HL-60 (cell line): ENCODE measurements at regions not wholly inside any gene's neighbourhood (a gene's known extent, or its start where the extent isn't known, plus 50 kb on each side); places are given as distances from the start of the nearest gene placed in this dataset.
"Not testable (repeated sequence)": the region's sequence is repeated elsewhere in the genome, so short reads cannot be mapped to it uniquely, and the experiment has no call there.

Experiments
- DNase-seq, 2 experiments: peaks; one replicate each; pipeline ENCODE4 v3.0.0-alpha.2; 2010 to 2020; ENCODE audit warnings: low read depth in 1 of 2, low spot score in 1 of 2
- H3K27ac ChIP-seq: fragments of 250-450 bp; sonication (Bioruptor Pico); replicated peaks from 2 replicates; pipeline ENCODE4 v1.5.1; 2020; ENCODE audit warnings: mild to moderate bottlenecking, moderate library complexity
- H3K27me3 ChIP-seq: fragments of 250-450 bp; sonication (Bioruptor Pico); 2 replicates; pipeline ENCODE4 v1.5.1; 2021; ENCODE audit warnings: mild to moderate bottlenecking, moderate library complexity; ENCODE audit not compliant: insufficient read depth, poor library complexity, severe bottlenecking
- H3K4me3 ChIP-seq: replicated peaks from 2 replicates; pipeline ENCODE4 v1.5.1; 2011; ENCODE audit warnings: mild to moderate bottlenecking, control low read depth, low read length; ENCODE audit not compliant: insufficient read depth
- CTCF ChIP-seq: IDR thresholded peaks from one replicate; pipeline ENCODE4 v1.5.1; 2011; ENCODE audit warnings: low read length, control low read depth, inconsistent platforms; ENCODE audit not compliant: insufficient read depth
- GABPA ChIP-seq: IDR thresholded peaks from 2 replicates; pipeline ENCODE4 v1.6.1; 2012; ENCODE audit warnings: low read depth
- POLR2AphosphoS5 ChIP-seq: IDR thresholded peaks from 2 replicates; pipeline ENCODE4 v1.6.1; 2012; ENCODE audit warnings: low read depth
- REST ChIP-seq: IDR thresholded peaks from 2 replicates; pipeline ENCODE4 v1.6.1; 2012; ENCODE audit warnings: low read depth; ENCODE audit not compliant: insufficient replicate concordance
- SPI1 ChIP-seq: IDR thresholded peaks from 2 replicates; pipeline ENCODE4 v1.6.1; 2012; ENCODE audit warnings: low read depth, mild to moderate bottlenecking, borderline replicate concordance

- Histone ChIP-seq H3K27ac (no peak overlapping the region), H3K4me3 (no peak overlapping the region), H3K27me3 (no peaks in the 10 kb centered on the region)
- TF ChIP-seq REST (no peak), CTCF (no peak), POLR2AphosphoS5 (no peak), SPI1 (no peak), GABPA (no peak)
- DNase-seq, result no peak
Observed at GRCh38 chr12:74665690-74666089, 128.1 kb downstream of the ATXN7L3B start.

GRCh38 chr12:74671421-74671820 lies 133.8 kb downstream of the ATXN7L3B start:
- Histone ChIP-seq H3K27ac (no peak overlapping the region), H3K4me3 (no peak overlapping the region), H3K27me3 (no peaks in the 10 kb centered on the region)
- TF ChIP-seq POLR2AphosphoS5 (no peak), CTCF (no peak), REST (no peak), SPI1 (no peak), GABPA (no peak)
- DNase-seq, result no peak

- not testable (repeated sequence) for H3K27me3 ChIP-seq, DNase-seq
Observed at GRCh38 chr12:74676955-74677354, 139.3 kb downstream of the ATXN7L3B start.

GRCh38 chr12:74685385-74685784 lies 147.8 kb downstream of the ATXN7L3B start:
- H3K4me3 ChIP-seq, result no peak overlapping the region
- H3K27ac ChIP-seq, result no peak overlapping the region
- H3K27me3 ChIP-seq, result no peaks in the 10 kb centered on the region
- no peak for DNase-seq
- TF ChIP-seq REST (no peak), POLR2AphosphoS5 (no peak), CTCF (no peak), GABPA (no peak), SPI1 (no peak)

More at GRCh38 chr12:74676955-74677354, 139.3 kb downstream of the ATXN7L3B start:
- not testable (repeated sequence) for H3K27ac ChIP-seq, H3K4me3 ChIP-seq
